ENCODE measurements at regions not wholly inside any gene's neighbourhood (a gene's known extent, or its start where the extent isn't known, plus 50 kb on each side); places are given as distances from the start of the nearest gene placed in this dataset.

DNA sequence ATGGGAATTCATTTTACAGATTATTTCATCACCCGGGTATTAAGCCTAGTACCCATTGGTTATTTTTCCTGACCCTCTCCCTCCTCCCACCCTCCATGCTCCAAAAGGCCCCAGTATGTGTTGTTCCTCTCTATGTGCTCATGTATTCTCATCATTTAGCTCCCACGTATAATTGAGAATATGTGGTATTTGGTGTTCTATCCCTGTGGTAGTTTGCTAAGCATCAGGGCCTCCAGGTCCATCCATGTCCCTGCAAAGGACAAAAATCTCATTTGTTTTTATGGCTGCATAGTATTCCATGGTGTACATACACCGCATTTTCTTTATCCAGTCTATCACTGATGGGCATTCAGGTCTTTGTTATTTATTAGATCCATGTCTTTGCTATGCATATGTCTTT is 894.1 kb upstream of the MIR17HG start:
- TF ChIP-seq, protein P1, sequence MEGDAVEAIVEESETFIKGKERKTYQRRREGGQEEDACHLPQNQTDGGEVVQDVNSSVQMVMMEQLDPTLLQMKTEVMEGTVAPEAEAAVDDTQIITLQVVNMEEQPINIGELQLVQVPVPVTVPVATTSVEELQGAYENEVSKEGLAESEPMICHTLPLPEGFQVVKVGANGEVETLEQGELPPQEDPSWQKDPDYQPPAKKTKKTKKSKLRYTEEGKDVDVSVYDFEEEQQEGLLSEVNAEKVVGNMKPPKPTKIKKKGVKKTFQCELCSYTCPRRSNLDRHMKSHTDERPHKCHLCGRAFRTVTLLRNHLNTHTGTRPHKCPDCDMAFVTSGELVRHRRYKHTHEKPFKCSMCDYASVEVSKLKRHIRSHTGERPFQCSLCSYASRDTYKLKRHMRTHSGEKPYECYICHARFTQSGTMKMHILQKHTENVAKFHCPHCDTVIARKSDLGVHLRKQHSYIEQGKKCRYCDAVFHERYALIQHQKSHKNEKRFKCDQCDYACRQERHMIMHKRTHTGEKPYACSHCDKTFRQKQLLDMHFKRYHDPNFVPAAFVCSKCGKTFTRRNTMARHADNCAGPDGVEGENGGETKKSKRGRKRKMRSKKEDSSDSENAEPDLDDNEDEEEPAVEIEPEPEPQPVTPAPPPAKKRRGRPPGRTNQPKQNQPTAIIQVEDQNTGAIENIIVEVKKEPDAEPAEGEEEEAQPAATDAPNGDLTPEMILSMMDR (IDR thresholded peaks at IDR 0.05; ENCODE audit: low read depth, low read length): no peak
- no peak for TF ChIP-seq EZH2phosphoT487 (IDR thresholded peaks at IDR 0.05; ENCODE audit: low read depth)

Measured in OCI-LY3 (cell line).